Trophoblast cell (in vitro differentiated cells and primary cell): ENCODE measurements at regions not wholly inside any gene's neighbourhood (a gene's known extent, or its start where the extent isn't known, plus 50 kb on each side); places are given as distances from the start of the nearest gene placed in this dataset.

ENCODE experiments used
- DNase-seq, 2 donors: peaks; one replicate each; pipeline ENCODE4 v3.0.0-alpha.2; 2016
- H2AFZ ChIP-seq: 2 replicates; pipeline ENCODE4 v1.6.1; 2013; ENCODE audit warnings: low read length, moderate library complexity, mild to moderate bottlenecking; ENCODE audit not compliant: insufficient read depth, poor library complexity
- H2AK5ac ChIP-seq: 2 replicates; pipeline ENCODE4 v1.6.1; 2013; ENCODE audit warnings: mild to moderate bottlenecking, low read length
- H2BK120ac ChIP-seq: 2 replicates; pipeline ENCODE4 v1.6.1; 2013; ENCODE audit warnings: low read length, mild to moderate bottlenecking, moderate library complexity; ENCODE audit not compliant: insufficient read depth, poor library complexity
- H2BK12ac ChIP-seq: 2 replicates; pipeline ENCODE4 v1.6.1; 2013; ENCODE audit warnings: mild to moderate bottlenecking, low read length, moderate library complexity
- H2BK5ac ChIP-seq: 2 replicates; pipeline ENCODE4 v1.6.1; 2013; ENCODE audit warnings: low read length, low read depth, moderate library complexity, mild to moderate bottlenecking; ENCODE audit not compliant: poor library complexity
- H3K14ac ChIP-seq: 2 replicates; pipeline ENCODE4 v1.6.1; 2013; ENCODE audit warnings: mild to moderate bottlenecking, low read length
- H3K18ac ChIP-seq: 2 replicates; pipeline ENCODE4 v1.6.1; 2013; ENCODE audit warnings: mild to moderate bottlenecking, low read length
- H3K23ac ChIP-seq: 2 replicates; pipeline ENCODE4 v1.6.1; 2013; ENCODE audit warnings: low read length
- H3K27ac ChIP-seq: 2 replicates; pipeline ENCODE4 v1.5.1; 2013; ENCODE audit warnings: low read depth, mild to moderate bottlenecking, inconsistent platforms, low read length, moderate library complexity
- H3K27me3 ChIP-seq: 2 replicates; pipeline ENCODE4 v1.6.1; 2013; ENCODE audit warnings: inconsistent platforms, mild to moderate bottlenecking, low read length, moderate library complexity; ENCODE audit not compliant: insufficient read depth
- H3K36me3 ChIP-seq, 2 experiments: 1 replicate in 1 of 2; 2 replicates in 1 of 2; pipeline ENCODE4 v1.6.1; 2013; ENCODE audit warnings: low read length in 2 of 2, mild to moderate bottlenecking in 2 of 2, moderate library complexity in 1 of 2; ENCODE audit not compliant: insufficient read depth in 2 of 2, control insufficient read depth in 1 of 2
- H3K4ac ChIP-seq: 2 replicates; pipeline ENCODE4 v1.6.1; 2013; ENCODE audit warnings: low read depth, mild to moderate bottlenecking, low read length, moderate library complexity
- H3K4me1 ChIP-seq, 2 experiments: 1 replicate in 1 of 2; 2 replicates in 1 of 2; pipeline ENCODE4 v1.6.1; 2013; ENCODE audit warnings: low read length in 2 of 2, mild to moderate bottlenecking in 2 of 2, moderate library complexity in 1 of 2; ENCODE audit not compliant: insufficient read depth in 2 of 2, control insufficient read depth in 1 of 2
- H3K4me2 ChIP-seq: 2 replicates; pipeline ENCODE4 v1.6.1; 2013; ENCODE audit warnings: inconsistent platforms, mild to moderate bottlenecking, low read length, moderate library complexity
- H3K4me3 ChIP-seq: 2 replicates; pipeline ENCODE4 v1.5.1; 2013; ENCODE audit warnings: mild to moderate bottlenecking, low read depth, low read length, inconsistent platforms
- H3K79me1 ChIP-seq: one replicate; pipeline ENCODE4 v1.6.1; 2013; ENCODE audit warnings: low read length
- H3K79me2 ChIP-seq: 2 replicates; pipeline ENCODE4 v1.6.1; 2013; ENCODE audit warnings: low read length, mild to moderate bottlenecking; ENCODE audit not compliant: control insufficient read depth, insufficient read depth, poor library complexity
- H3K9ac ChIP-seq: 2 replicates; pipeline ENCODE4 v1.6.1; 2013; ENCODE audit warnings: mild to moderate bottlenecking, low read length
- H3K9me3 ChIP-seq: 2 replicates; pipeline ENCODE4 v1.6.1; 2013; ENCODE audit warnings: low read depth, mild to moderate bottlenecking, control low read depth, inconsistent platforms, low read length; ENCODE audit not compliant: insufficient read depth
- H4K12ac ChIP-seq: 2 replicates; pipeline ENCODE4 v1.6.1; 2013; ENCODE audit warnings: low read depth, mild to moderate bottlenecking, low read length, moderate library complexity
- H4K8ac ChIP-seq: 2 replicates; pipeline ENCODE4 v1.6.1; 2013; ENCODE audit warnings: low read depth, mild to moderate bottlenecking, low read length, moderate library complexity
- H4K91ac ChIP-seq: one replicate; pipeline ENCODE4 v1.6.1; 2013; ENCODE audit warnings: low read depth, mild to moderate bottlenecking, low read length, moderate library complexity
- WGBS: extraction: QIAGEN DNeasy Blood & Tissue Kit; methylation state at CpG from one replicate; pipeline ENCODE4 v1.1.7; 2013; ENCODE audit warnings: missing lambda C conversion rate; ENCODE audit not compliant: insufficient read length, insufficient coverage; ENCODE audit errors: extremely low coverage; 5-methylcytosine and 5-hydroxymethylcytosine counted together

- no peak overlapping the region for H4K12ac ChIP-seq
- no peak overlapping the region for H2AFZ ChIP-seq
- H3K18ac ChIP-seq: no peak overlapping the region
- H3K9ac ChIP-seq: no peak overlapping the region
- no peak overlapping the region for H3K27ac ChIP-seq
- no peaks in the 10 kb centered on the region for H3K27me3 ChIP-seq
- no peaks in the 10 kb centered on the region for H3K36me3 ChIP-seq
- no peak overlapping the region for H3K4me2 ChIP-seq
- H2BK120ac ChIP-seq: no peak overlapping the region
- H3K79me1 ChIP-seq: no peaks in the 10 kb centered on the region
- no peak overlapping the region for H2BK12ac ChIP-seq
- no peak overlapping the region for H4K91ac ChIP-seq
- peaks cover 0 to 2% of the 10 kb centered on the region in 2 experiments for H3K4me1 ChIP-seq
- H3K79me2 ChIP-seq: no peaks in the 10 kb centered on the region
- no peak overlapping the region for H3K4me3 ChIP-seq
- H4K8ac ChIP-seq: no peak overlapping the region
- no peak overlapping the region for H3K4ac ChIP-seq
- no CpG with 5 or more reads among the region's 1 CpG for WGBS
- no peak overlapping the region for H3K14ac ChIP-seq
- peaks cover 2% of the 10 kb centered on the region for H3K9me3 ChIP-seq
- no peak for DNase-seq
- H2BK5ac ChIP-seq: no peak overlapping the region
- H2AK5ac ChIP-seq: no peak overlapping the region
- no peak overlapping the region for H3K23ac ChIP-seq
Observed at GRCh38 chr7:42611961-42612360, 299.9 kb downstream of the C7orf25 start.

GRCh38 chr7:42611289-42611928, 300.5 kb downstream of the C7orf25 start:
- no peak overlapping the region for H3K4me2 ChIP-seq
- peaks cover 0 to 2% of the 10 kb centered on the region in 2 experiments for H3K4me1 ChIP-seq
- H2AK5ac ChIP-seq: no peak overlapping the region
- H4K8ac ChIP-seq: no peak overlapping the region
- H3K79me2 ChIP-seq: no peaks in the 10 kb centered on the region
- H3K18ac ChIP-seq: no peak overlapping the region
- no peak overlapping the region for H3K27ac ChIP-seq
- H2BK12ac ChIP-seq: no peak overlapping the region
- H3K9me3 ChIP-seq: peaks cover 2% of the 10 kb centered on the region
- H3K14ac ChIP-seq: no peak overlapping the region
- no CpG with 5 or more reads among the region's 7 CpGs for WGBS
- no peak overlapping the region for H3K23ac ChIP-seq
- H3K27me3 ChIP-seq: no peaks in the 10 kb centered on the region
- H4K91ac ChIP-seq: no peak overlapping the region
- no peak overlapping the region for H3K4me3 ChIP-seq
- no peaks in the 10 kb centered on the region for H3K36me3 ChIP-seq
- H2AFZ ChIP-seq: no peak overlapping the region
- no peak overlapping the region for H2BK120ac ChIP-seq
- H3K9ac ChIP-seq: no peak overlapping the region
- DNase-seq: peak; percentile 22 to 78
- no peak overlapping the region for H3K4ac ChIP-seq
- no peak overlapping the region for H4K12ac ChIP-seq
- no peaks in the 10 kb centered on the region for H3K79me1 ChIP-seq
- H2BK5ac ChIP-seq: no peak overlapping the region

GRCh38 chr7:42606193-42606905, 305.5 kb downstream of the C7orf25 start:
- Histone ChIP-seq H3K27me3 (no peaks in the 10 kb centered on the region), H3K4me3 (no peak overlapping the region)
- WGBS: no CpG with 5 or more reads among the region's 3 CpGs

GRCh38 chr7:42605406-42606192, 306.3 kb downstream of the C7orf25 start:
- no peak overlapping the region for H3K23ac ChIP-seq
- no peaks in the 10 kb centered on the region for H3K9me3 ChIP-seq
- no peak overlapping the region for H2BK12ac ChIP-seq
- H3K4me1 ChIP-seq: no peaks in the 10 kb centered on the region
- no peak overlapping the region for H4K12ac ChIP-seq
- no peak overlapping the region for H3K4me2 ChIP-seq
- DNase-seq: no peak
- no peak overlapping the region for H3K4me3 ChIP-seq
- no peak overlapping the region for H4K91ac ChIP-seq
- no peak overlapping the region for H2AK5ac ChIP-seq
- no peaks in the 10 kb centered on the region for H3K79me2 ChIP-seq
- no peak overlapping the region for H2BK5ac ChIP-seq
- H2AFZ ChIP-seq: no peak overlapping the region
- no peaks in the 10 kb centered on the region for H3K79me1 ChIP-seq
- no peak overlapping the region for H3K4ac ChIP-seq
- no peak overlapping the region for H4K8ac ChIP-seq
- H3K27ac ChIP-seq: no peak overlapping the region
- H3K9ac ChIP-seq: no peak overlapping the region
- no CpG with 5 or more reads among the region's 7 CpGs for WGBS
- no peaks in the 10 kb centered on the region for H3K27me3 ChIP-seq
- no peak overlapping the region for H2BK120ac ChIP-seq
- no peak overlapping the region for H3K14ac ChIP-seq
- no peak overlapping the region for H3K18ac ChIP-seq
- H3K36me3 ChIP-seq: no peaks in the 10 kb centered on the region

More at GRCh38 chr7:42606193-42606905, 305.5 kb downstream of the C7orf25 start:
- Histone ChIP-seq H2BK12ac (no peak overlapping the region), H4K91ac (no peak overlapping the region), H2AFZ (no peak overlapping the region), H2AK5ac (no peak overlapping the region), H3K4ac (no peak overlapping the region), H2BK5ac (no peak overlapping the region), H3K9me3 (no peaks in the 10 kb centered on the region), H2BK120ac (no peak overlapping the region), H4K8ac (no peak overlapping the region), H3K36me3 (no peaks in the 10 kb centered on the region), H3K4me1 (no peaks in the 10 kb centered on the region), H3K18ac (no peak overlapping the region), H3K14ac (no peak overlapping the region), H3K4me2 (no peak overlapping the region), H3K79me2 (no peaks in the 10 kb centered on the region), H3K79me1 (no peaks in the 10 kb centered on the region), H3K9ac (no peak overlapping the region), H3K23ac (no peak overlapping the region), H3K27ac (no peak overlapping the region), H4K12ac (no peak overlapping the region)
- no peak for DNase-seq
